A172 (cell line): ENCODE measurements at regions not wholly inside any gene's neighbourhood (a gene's known extent, or its start where the extent isn't known, plus 50 kb on each side); places are given as distances from the start of the nearest gene placed in this dataset.

ENCODE experiments used
- DNase-seq: peaks from one replicate; pipeline ENCODE4 v3.0.0-alpha.2; 2015; ENCODE audit warnings: low spot score

- DNase-seq, result no peak
Observed at GRCh38 chr4:154088741-154089140, 299.9 kb upstream of the SFRP2 start.

GRCh38 chr4:154086247-154086646 lies 297.4 kb upstream of the SFRP2 start:
- DNase-seq, result peak; percentile 2

GRCh38 chr4:154084864-154085263 lies 296.0 kb upstream of the SFRP2 start:
- DNase-seq, result peak; percentile 31

GRCh38 chr4:154082760-154083535 lies 294.1 kb upstream of the SFRP2 start:
- DNase-seq, result peak; percentile 66

- DNase-seq, result no peak
Observed at GRCh38 chr4:154081391-154081790, 292.5 kb upstream of the SFRP2 start.

GRCh38 chr4:154078504-154079350 lies 289.8 kb upstream of the SFRP2 start:
- no peak for DNase-seq

GRCh38 chr4:154076921-154077320 lies 288.0 kb upstream of the SFRP2 start:
- peak; percentile 36 for DNase-seq

- DNase-seq, result peak; percentile 82
Observed at GRCh38 chr4:154073107-154073822, 284.4 kb upstream of the SFRP2 start.

GRCh38 chr4:154067786-154068185 lies 278.9 kb upstream of the SFRP2 start:
- DNase-seq, result no peak

GRCh38 chr4:154065368-154065767 lies 276.5 kb upstream of the SFRP2 start:
- DNase-seq, result no peak

- DNase-seq, result no peak
Observed at GRCh38 chr4:154064244-154064643, 275.4 kb upstream of the SFRP2 start.

GRCh38 chr4:154049457-154050181 lies 260.7 kb upstream of the SFRP2 start:
- no peak for DNase-seq

GRCh38 chr4:154047733-154048132 lies 258.9 kb upstream of the SFRP2 start:
- DNase-seq, result no peak

- DNase-seq, result no peak
Observed at GRCh38 chr4:154044742-154045485, 256.0 kb upstream of the SFRP2 start.

GRCh38 chr4:154044108-154044531 lies 255.2 kb upstream of the SFRP2 start:
- no peak for DNase-seq

- no peak for DNase-seq
Observed at GRCh38 chr4:154041640-154042039, 252.8 kb upstream of the SFRP2 start.

- DNase-seq, result no peak
Observed at GRCh38 chr4:154039435-154040343, 250.8 kb upstream of the SFRP2 start.

- no peak for DNase-seq
Observed at GRCh38 chr4:154036856-154037255, 248.0 kb upstream of the SFRP2 start.

GRCh38 chr4:154035341-154035740 lies 246.5 kb upstream of the SFRP2 start:
- no peak for DNase-seq

GRCh38 chr4:154033921-154034320 lies 245.0 kb upstream of the SFRP2 start:
- DNase-seq, result no peak
